DND-41 (cell line): ENCODE measurements at regions not wholly inside any gene's neighbourhood (a gene's known extent, or its start where the extent isn't known, plus 50 kb on each side); places are given as distances from the start of the nearest gene placed in this dataset.

ENCODE experiments used
- EZH2 ChIP-seq: IDR thresholded peaks from 3 replicates; pipeline ENCODE4 v1.6.1; 2012; ENCODE audit warnings: borderline replicate concordance, low read depth, mild to moderate bottlenecking, moderate library complexity, low read length, inconsistent platforms; ENCODE audit not compliant: severe bottlenecking
- TF ChIP-seq, protein P1 (sequence below): IDR thresholded peaks from 2 replicates; pipeline ENCODE4 v1.5.1; 2012; ENCODE audit warnings: borderline replicate concordance, low read length, moderate library complexity, mild to moderate bottlenecking; ENCODE audit not compliant: poor library complexity, severe bottlenecking; ENCODE audit errors: extremely low read depth

- TF ChIP-seq, protein P1, sequence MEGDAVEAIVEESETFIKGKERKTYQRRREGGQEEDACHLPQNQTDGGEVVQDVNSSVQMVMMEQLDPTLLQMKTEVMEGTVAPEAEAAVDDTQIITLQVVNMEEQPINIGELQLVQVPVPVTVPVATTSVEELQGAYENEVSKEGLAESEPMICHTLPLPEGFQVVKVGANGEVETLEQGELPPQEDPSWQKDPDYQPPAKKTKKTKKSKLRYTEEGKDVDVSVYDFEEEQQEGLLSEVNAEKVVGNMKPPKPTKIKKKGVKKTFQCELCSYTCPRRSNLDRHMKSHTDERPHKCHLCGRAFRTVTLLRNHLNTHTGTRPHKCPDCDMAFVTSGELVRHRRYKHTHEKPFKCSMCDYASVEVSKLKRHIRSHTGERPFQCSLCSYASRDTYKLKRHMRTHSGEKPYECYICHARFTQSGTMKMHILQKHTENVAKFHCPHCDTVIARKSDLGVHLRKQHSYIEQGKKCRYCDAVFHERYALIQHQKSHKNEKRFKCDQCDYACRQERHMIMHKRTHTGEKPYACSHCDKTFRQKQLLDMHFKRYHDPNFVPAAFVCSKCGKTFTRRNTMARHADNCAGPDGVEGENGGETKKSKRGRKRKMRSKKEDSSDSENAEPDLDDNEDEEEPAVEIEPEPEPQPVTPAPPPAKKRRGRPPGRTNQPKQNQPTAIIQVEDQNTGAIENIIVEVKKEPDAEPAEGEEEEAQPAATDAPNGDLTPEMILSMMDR, result no peak
- TF ChIP-seq EZH2, result no peak
Observed at GRCh38 chr13:91141543-91142061, 205.9 kb upstream of the MIR17HG start.
